WTC11 (cell line): ENCODE measurements at regions not wholly inside any gene's neighbourhood (a gene's known extent, or its start where the extent isn't known, plus 50 kb on each side); places are given as distances from the start of the nearest gene placed in this dataset.

Source experiments
- ESRRA ChIP-seq: sonication (generic); formaldehyde crosslinking; IDR thresholded peaks from 2 replicates; pipeline ENCODE4 v1.8.1; 2022; ENCODE audit warnings: mild to moderate bottlenecking, missing genetic modification reagents, borderline replicate concordance
- HMGA2 ChIP-seq: fragments of 250-450 bp; sonication (Bioruptor Pico); IDR thresholded peaks from 2 replicates; pipeline ENCODE4 v1.4.0; 2021; ENCODE audit warnings: mild to moderate bottlenecking, moderate library complexity
- JUN ChIP-seq: sonication (generic); formaldehyde crosslinking; IDR thresholded peaks from 2 replicates; pipeline ENCODE4 v1.8.0; 2023; ENCODE audit warnings: mild to moderate bottlenecking, missing genetic modification reagents
- OVOL2 ChIP-seq: fragments of 250-450 bp; sonication (Bioruptor Pico); IDR thresholded peaks from 2 replicates; pipeline ENCODE4 v1.9.0; 2021; ENCODE audit warnings: mild to moderate bottlenecking, borderline replicate concordance
- PREB ChIP-seq: sonication (generic); formaldehyde crosslinking; IDR thresholded peaks from 2 replicates; pipeline ENCODE4 v1.8.1; 2022; ENCODE audit warnings: mild to moderate bottlenecking, missing genetic modification reagents, moderate library complexity, borderline replicate concordance
- SMAD3 ChIP-seq: sonication (generic); formaldehyde crosslinking; IDR thresholded peaks from 2 replicates; pipeline ENCODE4 v1.8.0; 2022; ENCODE audit warnings: missing genetic modification reagents, mild to moderate bottlenecking, borderline replicate concordance
- TCF7 ChIP-seq: sonication (generic); formaldehyde crosslinking; IDR thresholded peaks from 2 replicates; pipeline ENCODE4 v1.8.0; 2022; ENCODE audit warnings: mild to moderate bottlenecking, low read depth, missing genetic modification reagents, moderate library complexity
- TF ChIP-seq, protein P1 (sequence below): fragments of 200-600 bp; IDR thresholded peaks from 2 replicates; pipeline ENCODE4 v1.8.0; 2022; ENCODE audit warnings: antibody characterized with exemption

DNA sequence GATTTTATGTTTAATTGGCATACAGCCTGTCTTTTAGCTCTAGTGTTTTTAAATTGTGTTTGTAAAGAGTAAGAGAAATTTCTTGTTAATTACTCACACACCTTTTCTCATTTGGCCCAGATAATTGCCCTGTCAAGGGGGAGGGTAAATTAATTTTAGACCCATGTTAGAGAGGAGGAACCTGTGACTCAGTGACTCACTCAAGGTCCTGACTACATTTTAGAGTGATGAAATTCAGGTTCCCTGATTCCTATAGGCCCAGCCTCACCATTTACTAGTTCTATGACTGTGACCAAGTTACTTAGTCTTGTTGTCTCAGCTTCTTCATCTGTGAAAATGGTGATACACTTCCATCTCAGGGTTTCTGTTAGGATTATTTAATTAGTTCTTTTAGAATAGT is 125.2 kb upstream of the DPH6 start:
- TF ChIP-seq, protein P1, sequence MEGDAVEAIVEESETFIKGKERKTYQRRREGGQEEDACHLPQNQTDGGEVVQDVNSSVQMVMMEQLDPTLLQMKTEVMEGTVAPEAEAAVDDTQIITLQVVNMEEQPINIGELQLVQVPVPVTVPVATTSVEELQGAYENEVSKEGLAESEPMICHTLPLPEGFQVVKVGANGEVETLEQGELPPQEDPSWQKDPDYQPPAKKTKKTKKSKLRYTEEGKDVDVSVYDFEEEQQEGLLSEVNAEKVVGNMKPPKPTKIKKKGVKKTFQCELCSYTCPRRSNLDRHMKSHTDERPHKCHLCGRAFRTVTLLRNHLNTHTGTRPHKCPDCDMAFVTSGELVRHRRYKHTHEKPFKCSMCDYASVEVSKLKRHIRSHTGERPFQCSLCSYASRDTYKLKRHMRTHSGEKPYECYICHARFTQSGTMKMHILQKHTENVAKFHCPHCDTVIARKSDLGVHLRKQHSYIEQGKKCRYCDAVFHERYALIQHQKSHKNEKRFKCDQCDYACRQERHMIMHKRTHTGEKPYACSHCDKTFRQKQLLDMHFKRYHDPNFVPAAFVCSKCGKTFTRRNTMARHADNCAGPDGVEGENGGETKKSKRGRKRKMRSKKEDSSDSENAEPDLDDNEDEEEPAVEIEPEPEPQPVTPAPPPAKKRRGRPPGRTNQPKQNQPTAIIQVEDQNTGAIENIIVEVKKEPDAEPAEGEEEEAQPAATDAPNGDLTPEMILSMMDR, result no peak
- TF ChIP-seq TCF7 (CRISPR knock-in tag), result no peak
- TF ChIP-seq SMAD3 (CRISPR knock-in tag), result no peak
- TF ChIP-seq PREB, result no peak
- TF ChIP-seq HMGA2 (CRISPR knock-in tag), result no peak
- TF ChIP-seq OVOL2 (CRISPR knock-in tag), result no peak
- no peak for TF ChIP-seq JUN (CRISPR knock-in tag)
- no peak for TF ChIP-seq ESRRA (CRISPR knock-in tag)
